ENCODE measurements at regions not wholly inside any gene's neighbourhood (a gene's known extent, or its start where the extent isn't known, plus 50 kb on each side); places are given as distances from the start of the nearest gene placed in this dataset.
"Not testable (repeated sequence)": the region's sequence is repeated elsewhere in the genome, so short reads cannot be mapped to it uniquely, and the experiment has no call there.

DNA sequence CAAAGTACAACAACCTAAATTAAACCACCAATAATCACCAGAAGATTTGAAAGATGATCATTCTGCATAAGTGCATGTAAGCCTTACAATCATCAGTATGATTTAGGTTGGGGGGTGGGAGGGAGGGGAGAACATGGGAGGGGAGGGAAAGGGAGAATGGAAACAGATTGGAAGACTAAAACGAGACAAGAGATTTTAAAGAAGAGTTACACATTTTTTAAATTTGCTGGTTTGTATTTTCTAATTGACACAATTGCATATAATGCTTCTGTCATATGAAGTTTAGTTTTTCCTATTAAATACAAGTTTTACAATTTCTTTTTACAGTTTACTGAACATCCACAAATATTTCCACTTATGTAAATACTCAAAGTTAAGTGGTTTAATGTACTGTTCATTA, 2118.9 kb downstream of the PCDH9 start:
- DNase-seq (ENCODE audit: low spot score) (no peak), ATAC-seq (ENCODE audit: insufficient number of reproducible peaks, low FRiP score, low read depth) (no peak)
- no peaks in the 10 kb centered on the region for H3K9me3 ChIP-seq
- H3K4me1 ChIP-seq (ENCODE audit: control insufficient read depth in 1 of 2, low read depth in 2 of 2) = no peaks in the 10 kb centered on the region
- H3K4me3 ChIP-seq = no peak overlapping the region
- H3K27ac ChIP-seq = no peak overlapping the region
- no peak for TF ChIP-seq CTCF (IDR thresholded peaks at IDR 0.05)
- H3K36me3 ChIP-seq = no peaks in the 10 kb centered on the region
- no peaks in the 10 kb centered on the region for H3K27me3 ChIP-seq (replicated peaks; ENCODE audit: insufficient read depth)

GRCh38 chr13:65104436-65104835, 2125.7 kb downstream of the PCDH9 start:
- not testable (repeated sequence) for H3K4me3 ChIP-seq; H3K9me3 ChIP-seq; H3K36me3 ChIP-seq; H3K4me1 ChIP-seq (ENCODE audit: control insufficient read depth in 1 of 2, low read depth in 2 of 2); H3K27ac ChIP-seq; ATAC-seq (ENCODE audit: insufficient number of reproducible peaks, low FRiP score, low read depth); DNase-seq (ENCODE audit: low spot score); H3K27me3 ChIP-seq (replicated peaks; ENCODE audit: insufficient read depth)

GRCh38 chr13:65103351-65103750, 2126.8 kb downstream of the PCDH9 start:
- DNase-seq (ENCODE audit: low spot score) (no peak), ATAC-seq (ENCODE audit: insufficient number of reproducible peaks, low FRiP score, low read depth) (no peak)
- no peak for TF ChIP-seq CTCF (IDR thresholded peaks at IDR 0.05)
- no peaks in the 10 kb centered on the region for H3K36me3 ChIP-seq
- no peaks in the 10 kb centered on the region for H3K4me1 ChIP-seq (ENCODE audit: control insufficient read depth in 1 of 2, low read depth in 2 of 2)
- no peaks in the 10 kb centered on the region for H3K9me3 ChIP-seq
- H3K27ac ChIP-seq = no peak overlapping the region
- no peak overlapping the region for H3K4me3 ChIP-seq
- no peaks in the 10 kb centered on the region for H3K27me3 ChIP-seq (replicated peaks; ENCODE audit: insufficient read depth)

DNA sequence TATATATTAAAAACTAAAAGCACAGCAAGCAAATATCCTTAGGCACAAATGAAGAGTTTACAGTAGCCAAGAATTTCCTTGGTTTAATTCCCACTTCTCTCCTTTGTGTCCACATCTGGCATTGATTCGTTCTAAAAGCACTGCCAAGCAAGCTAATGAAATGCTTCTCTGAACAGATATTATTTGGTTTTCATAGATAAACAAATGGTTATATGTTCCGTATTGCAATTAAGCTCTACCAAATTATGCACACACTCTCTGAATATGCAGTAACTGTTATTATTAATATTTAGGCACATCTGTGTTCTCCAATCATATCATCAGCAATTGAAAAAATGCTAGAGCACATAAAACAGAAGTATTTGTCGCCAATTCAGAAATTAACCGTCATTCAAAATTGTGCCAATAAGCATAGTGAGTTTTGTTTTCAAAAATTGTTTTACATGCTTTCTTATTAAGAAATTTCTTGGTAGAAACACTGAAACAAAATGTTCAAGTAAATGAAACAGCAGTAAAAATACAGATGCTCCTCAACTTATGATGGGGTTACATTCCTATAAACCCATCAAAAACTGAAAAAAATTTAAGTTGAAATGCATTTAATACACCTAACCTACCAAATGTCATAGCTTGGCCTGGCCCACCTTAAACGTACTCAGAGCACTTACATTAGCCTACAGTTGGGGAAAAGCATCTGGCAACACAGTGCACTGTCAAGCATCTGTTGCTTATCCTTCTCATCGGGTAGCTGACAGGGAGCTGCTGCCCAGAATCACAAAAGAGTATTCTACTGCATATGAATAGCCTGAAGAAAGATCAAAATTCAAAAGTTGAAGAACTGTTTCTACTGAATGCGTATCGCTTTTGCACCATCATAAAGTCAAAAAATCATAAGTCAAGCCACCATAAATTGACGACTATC, 2134.7 kb downstream of the PCDH9 start:
- no peak for TF ChIP-seq CTCF (IDR thresholded peaks at IDR 0.05)
- ATAC-seq (ENCODE audit: insufficient number of reproducible peaks, low FRiP score, low read depth) = no peak
- Histone ChIP-seq H3K36me3 (no peaks in the 10 kb centered on the region), H3K27me3 (replicated peaks; ENCODE audit: insufficient read depth) (no peaks in the 10 kb centered on the region), H3K4me3 (no peak overlapping the region), H3K27ac (no peak overlapping the region), H3K4me1 (ENCODE audit: control insufficient read depth in 1 of 2, low read depth in 2 of 2) (no peaks in the 10 kb centered on the region), H3K9me3 (no peaks in the 10 kb centered on the region)
- no peak for DNase-seq (ENCODE audit: low spot score)

- H3K4me1 ChIP-seq (ENCODE audit: control insufficient read depth in 1 of 2, low read depth in 2 of 2) = no peaks in the 10 kb centered on the region
- no peak for ATAC-seq (ENCODE audit: insufficient number of reproducible peaks, low FRiP score, low read depth)
- no peak overlapping the region for H3K27ac ChIP-seq
- DNase-seq (ENCODE audit: low spot score) = no peak
- H3K36me3 ChIP-seq = no peaks in the 10 kb centered on the region
- H3K27me3 ChIP-seq (replicated peaks; ENCODE audit: insufficient read depth) = no peaks in the 10 kb centered on the region
- no peak overlapping the region for H3K4me3 ChIP-seq
- no peak for TF ChIP-seq CTCF (IDR thresholded peaks at IDR 0.05)
- no peaks in the 10 kb centered on the region for H3K9me3 ChIP-seq
These were observed 2136.8 kb downstream of the PCDH9 start for GRCh38 chr13:65093357-65093756.
